Kidney epithelial cell (primary cell): ENCODE measurements at regions not wholly inside any gene's neighbourhood (a gene's known extent, or its start where the extent isn't known, plus 50 kb on each side); places are given as distances from the start of the nearest gene placed in this dataset.
A peak's percentile ranks its signal among the peaks of the same experiment; 100 is the strongest.

Source experiments
- DNase-seq: peaks from one replicate; pipeline ENCODE4 v3.0.0-alpha.2; 2010; ENCODE audit warnings: low read depth
- H3K27me3 ChIP-seq: 2 replicates; pipeline ENCODE4 v1.6.0; 2011; ENCODE audit warnings: low read length; ENCODE audit not compliant: control insufficient read depth, insufficient read depth
- H3K36me3 ChIP-seq: 2 replicates; pipeline ENCODE4 v1.5.1; 2011; ENCODE audit warnings: low read length; ENCODE audit not compliant: control insufficient read depth, insufficient read depth
- H3K4me3 ChIP-seq: 2 replicates; pipeline ENCODE4 v1.5.1; 2011; ENCODE audit warnings: low read depth, mild to moderate bottlenecking, control low read depth, low read length
- CTCF ChIP-seq: IDR thresholded peaks from 2 replicates; pipeline ENCODE4 v1.5.1; 2011; ENCODE audit warnings: mild to moderate bottlenecking, moderate library complexity, low read length, control low read depth, inconsistent platforms; ENCODE audit not compliant: insufficient read depth, poor library complexity, severe bottlenecking

- TF ChIP-seq CTCF: no peak
- no peak for DNase-seq
- H3K27me3 ChIP-seq: no peaks in the 10 kb centered on the region
- H3K36me3 ChIP-seq: no peaks in the 10 kb centered on the region
- H3K4me3 ChIP-seq: no peak overlapping the region
These were observed 332.1 kb upstream of the IGFBP7 start for GRCh38 chr4:57442241-57442640.

DNA sequence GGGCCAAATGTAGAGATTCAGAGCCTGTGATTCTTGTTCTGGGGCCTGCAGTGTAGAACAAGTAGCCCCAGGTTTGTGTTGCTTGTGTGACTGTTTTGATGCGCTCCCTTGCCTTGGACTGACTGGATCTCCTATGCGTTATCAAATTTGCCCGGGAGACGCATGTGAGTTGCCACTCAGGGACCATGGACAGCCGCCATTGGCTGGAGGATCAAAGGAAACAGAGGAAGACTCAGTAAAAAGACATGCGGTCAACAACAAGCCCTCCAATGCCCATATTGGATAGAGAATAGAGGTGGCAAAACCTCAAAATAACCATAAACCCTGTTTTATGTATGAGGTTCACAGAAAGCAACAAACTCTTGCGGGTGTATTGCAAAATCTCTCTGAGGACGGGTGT lies 327.5 kb upstream of the IGFBP7 start:
- no peak for DNase-seq
- Histone ChIP-seq H3K36me3 (no peaks in the 10 kb centered on the region), H3K27me3 (no peaks in the 10 kb centered on the region), H3K4me3 (no peak overlapping the region)
- no peak for TF ChIP-seq CTCF

GRCh38 chr4:57435300-57435699 lies 325.1 kb upstream of the IGFBP7 start:
- H3K36me3 ChIP-seq: no peaks in the 10 kb centered on the region
- no peak for DNase-seq
- H3K27me3 ChIP-seq: no peaks in the 10 kb centered on the region
- no peak for TF ChIP-seq CTCF
- no peak overlapping the region for H3K4me3 ChIP-seq

DNA sequence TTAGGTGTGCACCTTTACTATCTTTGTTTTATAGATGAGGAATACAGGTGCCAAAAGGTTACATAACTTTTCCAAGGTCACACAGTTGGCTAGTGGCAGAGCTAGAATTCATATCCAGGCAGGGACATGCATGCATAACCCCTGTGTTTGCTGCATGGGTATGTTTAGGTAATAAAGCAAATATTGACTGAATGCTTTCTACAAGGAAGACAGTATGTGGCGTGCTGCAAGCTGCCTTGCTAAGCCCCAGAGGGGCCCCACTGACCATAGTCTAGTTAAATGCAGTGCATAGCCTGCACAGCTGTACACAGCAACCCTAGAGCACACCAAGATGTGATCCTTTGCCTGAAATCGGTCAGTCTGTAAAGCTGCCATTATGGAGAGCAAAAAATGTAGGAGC lies 320.5 kb upstream of the IGFBP7 start:
- H3K4me3 ChIP-seq: no peak overlapping the region
- H3K36me3 ChIP-seq: no peaks in the 10 kb centered on the region
- no peak for DNase-seq
- H3K27me3 ChIP-seq: peaks cover 2% of the 10 kb centered on the region
- TF ChIP-seq CTCF: no peak

DNA sequence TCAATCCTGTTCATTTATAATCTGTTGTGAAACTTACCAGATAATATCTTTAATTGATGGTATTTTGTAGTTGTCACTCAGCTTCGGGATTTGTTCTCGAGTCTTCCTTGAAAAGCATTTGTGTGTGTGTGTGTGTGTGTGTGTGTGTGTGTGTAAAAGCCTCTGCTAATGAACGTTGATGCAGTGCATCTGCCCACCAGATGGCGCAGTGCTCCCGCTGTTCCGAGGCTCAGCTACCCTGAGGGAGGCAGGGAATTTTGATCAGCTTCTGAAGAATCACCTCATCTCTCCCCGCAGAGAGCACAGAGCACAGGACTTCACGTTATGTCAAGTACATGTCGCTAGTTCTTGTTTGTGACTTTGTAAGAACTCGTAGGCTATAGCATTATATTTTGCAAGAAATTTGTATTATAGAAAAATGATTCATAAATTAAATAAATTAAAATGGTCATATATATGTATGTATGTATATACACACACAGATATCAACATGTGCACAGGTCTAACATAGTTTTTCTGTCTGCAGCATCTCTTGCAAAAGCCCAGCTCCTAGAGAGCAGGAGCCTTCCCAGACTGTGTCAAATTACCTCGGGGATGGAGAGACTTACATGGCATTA lies 316.7 kb upstream of the IGFBP7 start:
- DNase-seq: no peak
- Histone ChIP-seq H3K27me3 (peaks cover 2% of the 10 kb centered on the region), H3K4me3 (no peak overlapping the region), H3K36me3 (no peaks in the 10 kb centered on the region)
- TF ChIP-seq CTCF: peak; percentile 87

DNA sequence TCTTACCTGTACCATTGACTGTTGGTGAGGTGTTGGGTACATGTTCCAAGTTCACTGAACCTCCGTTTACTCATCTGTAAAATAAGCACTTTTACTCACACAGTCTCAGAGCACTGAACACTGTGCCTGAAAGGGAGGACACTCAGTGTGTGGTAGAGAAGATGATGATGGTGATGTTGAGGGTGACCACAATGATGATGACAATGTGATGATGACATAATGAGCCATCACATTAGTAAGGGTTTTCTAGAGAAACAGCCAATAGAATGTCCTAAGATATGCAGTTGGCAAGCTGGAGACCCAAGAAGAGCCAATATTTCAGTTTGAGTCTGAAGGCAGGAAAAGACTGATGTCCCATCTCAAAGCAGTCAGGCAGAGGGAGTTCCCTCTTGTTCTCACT lies 315.4 kb upstream of the IGFBP7 start:
- Histone ChIP-seq H3K4me3 (no peak overlapping the region), H3K27me3 (peaks cover 2% of the 10 kb centered on the region), H3K36me3 (no peaks in the 10 kb centered on the region)
- no peak for TF ChIP-seq CTCF
- no peak for DNase-seq
